DMS79 treated with DMSO at 0.1 percent for 48 hours (cell line): ENCODE measurements at regions not wholly inside any gene's neighbourhood (a gene's known extent, or its start where the extent isn't known, plus 50 kb on each side); places are given as distances from the start of the nearest gene placed in this dataset.
"Not testable (repeated sequence)": the region's sequence is repeated elsewhere in the genome, so short reads cannot be mapped to it uniquely, and the experiment has no call there.

Experiments used
- DNase-seq: peaks from one replicate; lab custom pipeline; 2025; lab: John Stamatoyannopoulos, UW

DNA sequence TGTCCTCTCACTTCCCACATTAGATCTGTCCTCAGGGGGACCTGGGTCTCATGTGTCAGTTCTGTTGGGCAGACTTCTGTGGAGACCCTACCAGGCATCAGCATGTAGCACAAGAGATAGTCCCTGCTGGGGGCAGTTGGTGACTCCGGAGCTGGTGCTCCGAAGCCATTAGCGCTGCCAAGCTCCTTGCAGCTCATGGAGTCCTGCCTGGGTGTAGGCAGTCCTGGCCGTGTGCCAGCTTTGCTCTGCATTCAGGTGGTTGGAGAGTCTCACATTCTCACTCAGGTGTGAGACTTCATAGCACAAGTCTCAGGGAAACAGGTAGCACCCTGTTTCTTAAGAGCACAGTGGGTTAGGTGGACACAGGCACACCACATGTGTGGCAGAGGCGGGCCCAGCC lies 202.3 kb downstream of the LIPI start:
- DNase-seq = peak; percentile 47

DNA sequence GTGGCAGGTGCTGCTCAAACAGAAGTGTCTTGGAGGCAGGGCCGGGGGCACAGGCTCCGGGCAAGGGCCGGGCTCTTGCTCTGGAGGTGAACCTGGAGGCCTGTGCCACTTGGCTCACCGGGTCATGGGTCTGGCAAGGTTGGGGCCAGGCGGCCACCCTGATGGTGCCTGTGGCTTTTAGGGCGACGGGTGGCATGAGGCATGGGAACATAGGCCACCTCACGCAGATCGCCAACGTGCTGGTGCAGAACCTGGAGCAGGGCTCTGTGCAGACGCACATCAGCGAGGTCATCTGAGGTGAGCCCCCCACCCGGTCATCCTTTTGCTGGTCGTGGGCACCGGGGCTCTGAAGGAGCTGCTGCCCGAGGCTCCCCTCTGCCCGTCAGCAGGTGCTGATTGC lies 202.7 kb downstream of the LIPI start:
- DNase-seq = not testable (repeated sequence)

DNA sequence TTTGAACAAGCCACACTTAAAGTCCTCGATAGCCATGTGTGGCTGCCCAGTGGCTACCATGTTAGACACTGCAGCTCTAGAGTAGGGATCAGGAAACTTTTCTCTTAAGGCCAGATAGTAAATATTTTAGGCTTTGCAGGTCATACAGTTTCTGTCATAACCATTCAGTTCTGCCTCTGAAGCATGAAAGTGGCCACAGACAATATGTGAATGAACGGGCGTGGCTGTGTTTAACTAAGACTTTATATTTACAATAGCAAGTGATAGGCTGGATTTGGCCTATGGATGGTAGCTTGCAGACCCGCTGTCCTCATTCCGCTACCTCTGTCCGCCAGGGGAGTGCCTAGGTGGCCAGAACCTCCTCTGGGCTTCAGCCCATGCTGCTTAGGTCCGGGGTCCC lies 204.6 kb downstream of the LIPI start:
- DNase-seq = not testable (repeated sequence)

DNA sequence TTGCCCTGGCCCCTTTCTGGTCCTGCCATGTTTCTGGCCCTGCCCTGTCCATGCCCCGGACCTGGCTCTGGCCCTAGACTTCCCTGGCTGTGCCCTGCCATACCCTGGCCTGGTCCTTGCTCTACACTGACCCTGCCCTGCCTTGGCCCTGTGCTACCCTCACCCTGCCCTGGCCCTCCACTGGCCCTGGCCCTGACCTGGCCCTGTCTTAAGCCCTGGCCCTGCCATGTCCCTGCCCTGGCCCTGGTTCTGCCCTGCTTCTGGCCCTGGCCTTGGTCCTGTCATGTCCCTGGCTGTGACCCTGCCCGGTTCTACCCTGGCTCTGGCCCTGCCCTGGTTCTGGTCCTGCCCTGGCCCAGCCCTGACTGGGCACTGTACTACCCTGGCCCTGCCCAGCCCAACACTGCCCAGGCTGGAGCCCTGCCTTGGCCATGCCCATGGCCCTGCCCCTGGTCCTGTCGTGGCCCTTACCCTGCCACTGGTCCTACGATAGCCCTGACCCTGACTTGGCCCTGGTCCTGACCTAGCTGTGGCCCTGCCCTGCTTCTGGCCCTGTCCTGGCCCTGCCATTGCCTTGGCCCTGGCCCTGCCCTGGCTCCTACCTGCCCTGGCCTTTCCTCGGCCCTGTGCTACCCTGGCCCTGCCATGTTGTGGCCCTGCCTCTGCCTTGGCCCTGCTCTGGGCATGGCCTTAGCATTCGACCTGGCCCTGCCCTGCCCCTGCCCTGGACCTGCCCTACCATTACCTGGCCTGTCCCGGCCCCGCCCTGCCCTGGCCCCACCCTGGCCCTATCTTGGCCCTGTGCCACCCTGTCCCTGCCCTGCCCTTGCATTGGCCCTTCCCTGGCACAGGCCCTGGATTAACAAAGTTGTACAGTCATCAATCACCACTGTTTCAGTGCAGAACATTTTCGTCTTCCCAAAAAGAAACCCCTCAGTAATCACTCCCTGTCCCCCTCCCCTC lies 223.5 kb downstream of the LIPI start:
- not testable (repeated sequence) for DNase-seq

DNA sequence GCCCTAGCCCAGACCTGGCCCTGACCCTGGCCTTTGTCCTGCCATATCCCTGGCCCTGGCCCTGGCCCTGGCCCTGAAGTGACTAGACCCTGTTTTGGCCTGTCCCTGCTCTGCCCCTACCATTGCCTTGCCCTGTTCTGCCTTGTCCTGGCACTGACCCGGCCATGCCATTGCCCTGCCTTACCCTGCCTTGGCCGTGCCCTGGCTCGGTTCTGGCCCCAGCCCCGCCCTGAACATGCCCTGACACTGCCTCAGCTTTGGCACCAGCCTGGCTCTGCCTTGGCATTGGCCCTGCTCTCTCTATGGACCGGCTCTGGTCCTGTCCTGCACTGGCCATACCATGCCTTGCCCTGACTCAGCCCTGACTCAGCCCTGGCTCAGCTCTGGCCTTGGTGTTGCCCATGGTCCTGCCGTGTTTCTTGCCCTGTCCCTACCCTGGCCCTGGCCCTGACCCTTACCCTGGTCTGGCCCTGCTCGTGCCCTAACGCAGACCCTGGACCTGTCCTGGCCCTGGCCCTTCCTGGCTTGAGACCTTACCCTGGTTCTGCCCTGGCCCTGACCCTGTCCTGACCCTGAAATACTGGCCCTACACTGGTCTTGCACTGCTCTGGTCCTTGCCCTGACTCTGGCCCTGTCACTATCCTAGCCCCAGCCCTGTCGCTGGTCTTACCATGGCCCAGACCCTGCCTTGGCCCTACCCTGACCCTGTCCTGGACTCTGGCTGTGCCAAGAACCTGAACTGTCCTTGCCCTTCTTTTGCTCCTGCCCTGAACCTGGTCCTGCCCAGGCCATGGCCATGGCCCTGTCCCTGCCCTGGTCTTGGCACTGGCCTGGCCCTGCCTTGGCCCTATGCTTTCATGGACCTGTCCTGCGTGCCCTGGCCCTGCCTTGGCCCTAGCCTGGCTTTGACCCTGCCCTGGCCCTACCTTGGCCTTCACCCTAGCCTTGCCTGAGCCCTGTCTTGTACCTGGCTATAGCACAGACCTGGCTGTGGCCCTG lies 224.6 kb downstream of the LIPI start:
- DNase-seq = not testable (repeated sequence)

DNA sequence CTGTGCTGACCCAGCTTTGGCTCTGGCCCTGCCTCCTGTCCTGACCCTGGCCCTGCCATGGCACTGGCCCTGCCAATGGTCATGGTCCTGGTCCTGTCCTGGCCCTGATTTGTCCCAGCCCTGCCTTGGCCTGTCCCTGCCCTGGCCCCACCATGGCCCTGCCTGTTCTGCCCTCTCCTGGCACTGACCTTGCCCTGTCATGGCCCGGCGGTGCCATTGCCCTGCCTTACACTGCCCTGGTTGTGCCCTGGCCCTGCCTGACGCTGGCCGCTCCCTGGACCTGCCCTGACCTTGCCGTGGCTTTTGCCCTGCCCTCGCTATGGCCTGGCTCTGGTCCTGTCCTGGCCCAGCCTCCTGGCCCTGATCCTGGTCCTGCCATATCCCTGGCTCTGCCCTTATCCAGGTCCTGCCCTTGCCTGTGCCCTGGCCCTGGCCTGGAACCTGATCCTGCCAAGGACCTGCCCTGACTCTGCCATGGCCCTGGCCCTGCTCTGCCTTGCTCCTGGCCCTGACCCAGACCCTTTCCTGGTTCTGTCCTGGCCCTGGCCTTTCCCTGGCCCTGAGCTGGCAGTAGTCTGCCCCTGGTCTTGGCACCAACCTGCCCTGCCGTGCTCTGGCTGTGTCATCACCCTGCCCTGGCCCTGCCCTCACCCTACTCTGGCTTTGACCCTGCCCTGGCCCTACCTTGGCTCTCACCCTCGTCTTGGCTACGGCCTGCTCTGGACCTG lies 225.5 kb downstream of the LIPI start:
- not testable (repeated sequence) for DNase-seq

DNA sequence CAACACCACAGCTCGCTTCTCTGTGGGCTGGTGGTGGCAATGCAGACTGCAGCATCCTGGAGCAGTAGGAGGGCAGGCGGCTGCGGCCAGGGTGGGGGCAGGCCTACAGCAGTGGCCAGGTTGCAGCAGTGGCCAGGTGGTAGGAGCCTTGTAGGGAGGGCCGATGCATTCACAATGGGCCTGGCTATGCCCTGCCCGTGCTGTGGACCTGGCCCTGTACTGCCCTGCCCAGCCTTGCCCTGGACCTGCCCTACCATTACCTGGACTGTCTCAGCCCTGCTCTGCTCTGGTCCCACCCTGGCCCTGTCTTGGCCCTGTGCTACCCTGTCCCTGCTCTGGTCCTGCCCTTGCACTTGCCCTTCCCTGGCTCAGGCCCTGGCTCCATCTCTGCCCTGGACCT lies 226.0 kb downstream of the LIPI start:
- not testable (repeated sequence) for DNase-seq

DNA sequence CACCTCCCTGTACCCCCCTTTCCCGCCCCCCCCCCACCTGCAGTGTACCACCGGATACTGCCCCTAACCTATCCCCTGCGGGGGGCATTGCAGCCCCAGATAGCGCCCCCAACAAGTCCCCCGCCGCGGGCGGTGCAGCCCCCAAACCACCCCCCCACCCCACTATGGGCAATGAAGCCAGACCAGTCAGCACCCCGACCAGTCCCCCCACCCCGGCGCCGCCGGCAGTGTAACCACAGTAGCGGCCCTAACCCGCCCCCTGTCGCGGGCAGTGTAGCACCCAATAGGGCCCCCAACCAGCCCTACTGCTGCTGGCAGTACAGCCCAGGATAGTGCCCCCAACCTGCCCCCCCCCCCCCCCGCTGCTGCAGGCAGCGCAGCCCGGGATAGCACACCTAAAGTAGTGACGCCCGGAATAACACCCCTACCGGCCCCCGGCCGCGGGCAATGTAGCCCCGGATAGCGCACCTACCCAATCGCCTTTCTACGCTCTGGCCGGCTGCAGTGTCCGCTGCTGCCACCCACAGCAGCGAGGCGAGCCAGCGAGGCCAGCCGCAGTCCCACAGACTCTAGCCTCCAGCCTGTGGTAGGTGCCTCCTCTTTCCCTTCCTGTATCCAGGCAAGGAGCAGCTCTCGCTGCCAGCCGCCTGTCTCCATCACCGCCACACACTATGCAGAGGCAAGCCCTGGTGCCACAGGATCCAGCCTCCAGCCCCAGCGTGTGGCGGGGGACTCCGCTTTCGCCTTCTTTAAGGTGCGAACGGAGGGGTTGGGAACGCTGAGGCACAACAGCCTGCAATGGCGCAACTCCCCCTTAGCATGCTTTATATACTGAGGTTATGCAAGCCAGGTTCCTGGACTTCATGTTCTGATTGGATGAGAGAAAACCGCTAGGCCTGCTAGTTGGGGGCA lies 229.3 kb downstream of the LIPI start:
- not testable (repeated sequence) for DNase-seq

DNA sequence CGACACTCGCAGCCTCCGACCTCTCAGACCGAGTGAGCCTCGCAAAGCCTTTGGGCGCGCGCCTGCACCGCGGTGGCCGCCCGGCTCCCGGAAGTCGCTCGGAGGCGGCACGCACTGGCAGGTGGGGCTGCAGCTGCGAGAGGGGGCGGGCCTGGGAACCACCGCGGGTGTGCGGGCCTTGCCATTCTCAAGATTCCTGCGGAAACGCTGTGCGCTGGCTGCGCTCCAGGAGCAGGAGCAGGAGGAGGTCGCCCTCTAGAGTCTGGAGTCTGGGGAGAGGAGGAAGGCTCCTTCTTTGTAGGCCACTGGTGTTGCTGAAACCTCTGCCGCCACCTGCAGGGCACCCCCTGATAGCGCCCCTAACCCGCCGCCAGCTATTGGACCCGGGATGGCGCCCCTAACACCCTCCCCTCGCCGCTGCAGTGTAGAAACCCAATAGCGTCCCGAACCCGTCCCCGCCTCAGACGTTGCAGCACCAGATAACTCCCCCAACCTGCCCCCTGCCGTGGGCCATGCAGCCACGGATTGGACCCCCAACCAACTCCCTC lies 230.6 kb downstream of the LIPI start:
- DNase-seq = peak; percentile 78

DNA sequence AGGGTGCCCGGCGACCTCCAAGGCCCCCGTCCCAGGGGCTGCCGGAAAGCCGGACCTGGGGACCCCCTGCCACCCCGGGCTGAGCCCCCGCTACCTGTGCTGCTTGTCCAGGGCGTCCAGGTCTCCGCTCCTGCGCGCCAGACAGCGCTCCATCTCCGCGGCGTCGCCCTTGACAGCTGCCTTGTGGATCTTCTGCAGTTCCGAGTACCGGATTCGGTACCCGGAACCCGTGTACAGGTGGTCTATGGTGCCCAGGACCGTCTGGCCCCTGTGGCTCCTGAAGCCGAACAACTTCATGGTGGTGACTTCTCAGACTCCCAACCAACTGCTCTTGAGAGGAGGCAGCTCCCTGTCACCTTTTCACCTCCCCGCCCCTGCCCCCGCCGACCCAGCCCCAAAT lies 231.1 kb downstream of the LIPI start:
- not testable (repeated sequence) for DNase-seq

DNA sequence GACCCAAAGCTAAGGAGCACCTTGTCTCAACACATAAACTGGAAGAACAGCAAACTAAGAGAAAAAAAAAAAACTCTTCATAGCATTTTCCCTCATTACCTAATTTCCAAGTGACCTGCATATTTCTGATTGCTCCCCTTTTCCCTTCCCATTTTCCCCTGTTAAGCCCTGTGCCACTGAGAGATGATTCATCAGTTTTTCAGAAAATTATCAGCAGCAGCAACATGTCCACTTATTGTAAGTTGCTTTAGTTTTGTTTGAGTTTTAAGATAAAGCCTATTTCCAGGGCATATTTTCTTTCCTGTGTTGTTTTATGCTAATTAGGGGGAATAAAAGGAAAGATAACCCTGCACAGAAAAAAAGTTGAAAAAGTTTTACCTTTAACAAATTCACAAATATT lies 236.2 kb downstream of the LIPI start:
- not testable (repeated sequence) for DNase-seq

DNA sequence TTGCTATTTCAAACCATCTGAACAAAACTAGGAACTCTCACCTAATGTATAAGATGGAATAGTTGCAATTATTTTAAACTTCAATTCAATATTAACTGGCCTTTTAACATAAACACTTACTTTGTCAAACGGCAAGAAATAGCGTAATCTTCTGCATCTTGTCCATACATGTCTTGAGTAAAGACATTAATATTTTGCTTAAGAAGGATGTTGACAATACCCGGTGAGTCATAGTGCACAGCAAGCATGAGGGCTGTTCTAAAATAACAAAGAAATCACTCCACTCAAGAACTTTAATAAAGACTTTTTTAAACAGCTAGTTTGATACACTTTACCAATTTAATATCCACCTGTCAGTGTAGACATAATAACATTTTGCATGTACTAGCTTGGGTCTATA lies 240.9 kb downstream of the LIPI start:
- DNase-seq = not testable (repeated sequence)

DNA sequence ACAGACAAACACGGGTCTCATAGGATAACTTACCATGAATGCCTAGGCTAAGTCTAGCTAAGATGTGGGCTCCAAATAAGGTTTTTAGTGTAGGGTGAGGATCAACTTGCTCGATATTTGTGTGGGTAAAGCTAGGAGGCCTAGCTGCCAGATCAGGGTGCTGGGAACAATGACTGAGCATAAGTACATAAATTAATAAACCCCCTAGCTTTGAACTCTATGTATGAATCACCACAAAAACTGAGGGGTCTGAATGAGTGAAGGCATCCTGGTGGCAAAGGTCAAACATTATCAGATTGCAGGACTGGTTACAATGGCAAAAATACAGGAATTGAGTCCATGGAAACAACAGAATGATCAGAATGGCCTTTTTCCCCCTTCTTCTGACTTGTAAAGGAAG lies 241.8 kb downstream of the LIPI start:
- not testable (repeated sequence) for DNase-seq

DNA sequence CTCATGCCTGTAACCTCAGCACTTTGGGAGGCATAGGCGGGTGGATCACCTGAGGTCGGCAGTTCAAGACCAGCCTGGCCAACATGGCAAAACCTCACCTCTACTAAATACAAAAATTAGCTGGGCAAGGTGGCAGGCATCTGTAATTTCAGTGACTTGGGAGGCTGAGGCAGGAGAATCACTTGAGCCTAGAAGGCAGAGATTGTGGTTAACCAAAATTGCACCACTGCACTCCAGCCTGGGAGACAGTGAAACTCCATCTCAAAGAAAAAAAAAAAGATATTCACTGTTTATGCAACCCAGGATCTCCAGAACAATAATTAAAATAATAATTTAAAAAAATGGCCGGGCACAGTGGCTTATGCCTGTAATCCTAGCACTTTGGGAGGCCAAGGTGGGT lies 247.5 kb downstream of the LIPI start:
- not testable (repeated sequence) for DNase-seq

DNA sequence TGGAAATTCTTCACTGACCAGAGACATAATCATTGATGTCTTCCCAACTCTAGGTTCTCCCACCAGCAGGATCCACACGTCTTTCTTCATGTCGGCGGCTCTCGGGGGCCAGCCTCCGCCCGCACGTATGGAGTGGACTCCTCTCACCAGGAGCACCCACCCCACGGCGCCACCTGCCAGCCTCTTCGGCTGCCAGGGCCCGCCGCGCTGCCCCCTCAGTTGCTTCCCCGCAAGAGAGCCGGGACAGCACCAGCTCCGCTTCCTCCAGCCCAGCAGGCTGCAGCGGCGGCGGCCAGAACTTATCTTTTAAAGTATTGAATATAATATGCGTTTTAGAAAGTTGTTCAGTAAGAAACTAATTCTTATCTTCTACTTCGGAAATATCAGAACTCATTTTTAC lies 273.5 kb downstream of the LIPI start:
- DNase-seq = no peak

DNA sequence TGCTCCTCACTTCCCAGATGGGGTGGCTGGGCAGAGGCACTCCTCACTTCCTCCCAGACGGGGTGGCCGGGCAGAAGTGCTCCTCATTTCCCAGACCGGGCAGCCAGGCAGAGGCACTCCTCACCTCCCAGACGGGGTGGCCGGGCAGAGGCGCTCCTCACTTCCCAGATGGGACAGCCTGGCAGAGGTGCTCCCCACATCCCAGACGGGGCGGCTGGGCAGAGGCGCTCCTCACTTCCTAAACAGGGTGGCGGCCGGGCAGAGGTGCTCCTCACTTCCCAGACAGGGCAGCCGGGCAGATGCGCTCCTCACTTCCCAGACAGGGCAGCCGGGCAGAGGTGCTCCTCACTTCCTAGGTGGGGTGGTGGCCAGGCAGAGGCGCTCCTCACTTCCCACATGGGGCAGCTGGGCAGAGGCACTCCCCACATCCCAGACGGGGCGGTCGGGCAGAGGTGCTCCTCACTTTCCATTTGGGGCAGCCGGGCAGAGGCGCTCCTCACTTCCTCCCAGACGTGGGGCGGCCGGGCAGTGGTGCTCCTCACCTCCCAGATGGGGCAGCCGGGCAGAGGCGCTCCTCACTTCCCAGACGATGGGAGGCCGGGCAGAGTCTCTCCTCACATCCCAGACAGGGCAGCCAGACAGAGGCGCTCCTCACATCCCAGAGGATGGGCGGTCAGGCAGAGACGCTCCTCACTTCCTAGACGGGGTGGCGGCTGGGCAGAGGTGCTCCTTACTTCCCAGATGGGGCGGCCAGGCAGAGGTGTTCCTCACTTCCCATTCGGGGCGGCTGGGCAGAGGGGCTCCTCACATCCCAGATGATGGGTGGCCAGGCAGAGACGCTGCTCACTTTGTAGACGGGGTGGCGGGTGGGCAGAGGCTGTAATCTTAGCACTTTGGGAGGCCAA lies 274.5 kb downstream of the LIPI start:
- not testable (repeated sequence) for DNase-seq

DNA sequence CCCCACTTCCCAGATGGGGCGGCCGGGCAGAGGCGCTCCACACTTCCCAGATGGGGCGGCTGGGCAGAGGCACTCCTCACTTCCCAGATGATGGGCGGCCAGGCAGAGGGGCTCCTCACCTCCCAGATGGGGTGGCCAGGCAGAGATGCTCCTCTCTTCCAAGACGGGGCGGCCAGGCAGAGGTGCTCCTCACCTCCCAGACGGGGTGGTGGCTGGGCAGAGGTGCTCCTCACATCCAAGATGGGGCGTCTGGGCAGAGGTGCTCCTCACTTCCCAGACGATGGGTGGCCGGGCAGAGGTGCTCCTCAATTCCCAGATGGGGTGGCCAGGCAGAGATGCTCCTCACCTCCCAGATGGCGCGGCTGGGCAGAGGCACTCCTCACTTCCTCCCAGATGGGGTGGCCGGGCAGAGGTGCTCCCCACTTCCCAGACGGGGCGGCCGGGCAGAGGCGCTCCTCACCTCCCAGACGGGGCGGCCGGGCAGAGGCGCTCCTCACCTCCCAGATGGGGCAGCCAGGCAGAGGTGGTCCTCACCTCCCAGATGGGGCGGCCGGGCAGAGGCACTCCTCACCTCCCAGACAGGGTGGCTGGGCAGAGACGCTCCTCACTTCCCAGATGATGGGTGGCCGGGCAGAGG lies 275.2 kb downstream of the LIPI start:
- not testable (repeated sequence) for DNase-seq

DNA sequence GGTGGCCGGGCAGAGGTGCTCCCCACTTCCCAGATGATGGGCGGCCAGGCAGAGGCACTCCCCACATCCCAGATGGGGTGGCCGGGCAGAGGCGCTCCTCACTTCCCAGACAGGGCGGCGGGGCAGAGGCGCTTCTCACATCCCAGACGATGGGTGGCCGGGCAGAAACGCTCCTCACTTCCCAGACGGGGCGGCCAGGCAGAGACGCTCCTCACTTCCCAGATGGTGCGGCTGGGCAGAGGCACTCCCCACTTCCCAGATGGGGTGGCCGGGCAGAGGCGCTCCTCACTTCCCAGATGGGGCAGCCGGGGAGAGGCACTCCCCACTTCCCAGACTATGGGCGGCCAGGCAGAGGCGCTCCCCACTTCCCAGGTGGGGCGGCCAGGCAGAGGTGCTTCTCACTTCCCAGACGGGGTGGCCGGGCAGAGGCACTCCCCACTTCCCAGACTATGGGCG lies 275.8 kb downstream of the LIPI start:
- DNase-seq = not testable (repeated sequence)

DNA sequence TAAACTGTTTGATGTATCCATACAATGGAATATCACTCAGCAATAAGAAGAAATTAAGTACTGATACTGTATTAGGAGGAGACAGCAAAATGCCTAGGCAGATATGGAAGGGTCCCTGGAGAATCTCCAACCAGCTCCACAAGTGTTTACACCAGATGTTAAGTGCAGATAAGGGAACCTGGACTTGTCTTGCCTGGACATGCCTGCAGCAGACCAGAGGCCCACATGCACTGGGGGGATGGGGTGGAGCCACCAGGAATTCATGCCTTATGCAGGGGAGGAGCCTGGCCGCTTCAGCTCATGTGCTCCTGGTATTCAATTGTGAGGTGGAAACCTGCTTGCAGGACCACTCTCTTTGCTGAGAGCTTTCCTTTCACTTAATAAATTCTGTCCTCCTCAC lies 287.6 kb downstream of the LIPI start:
- DNase-seq = peak; percentile 13
